Upper lobe of left lung (tissue), 4 donors: ENCODE measurements at regions not wholly inside any gene's neighbourhood (a gene's known extent, or its start where the extent isn't known, plus 50 kb on each side); places are given as distances from the start of the nearest gene placed in this dataset.

Source experiments
- POLR2A ChIP-seq, 4 donors: fragments of 450-650 bp; IDR thresholded peaks; one replicate each; pipeline ENCODE4 v1.5.1; 2016 to 2017; ENCODE audit warnings: antibody characterized with exemption in 4 of 4, mild to moderate bottlenecking in 2 of 4
- POLR2AphosphoS5 ChIP-seq, 2 donors: sonication (generic); formaldehyde crosslinking; IDR thresholded peaks; one replicate each; pipeline ENCODE4 v1.5.1; 2017; ENCODE audit warnings: antibody characterized with exemption in 2 of 2
- TF ChIP-seq, protein P1 (sequence below), 6 experiments: fragments of 450-650 bp in 4 of 6; fragments of 200-600 bp in 2 of 6; sonication (generic) in 2 of 6; IDR thresholded peaks; one replicate each; pipeline ENCODE4 v1.5.1; 2016 to 2019; ENCODE audit warnings: antibody characterized with exemption in 6 of 6

- TF ChIP-seq POLR2A (IDR thresholded peaks at IDR 0.05) (no peak), POLR2AphosphoS5 (IDR thresholded peaks at IDR 0.05) (no peak)
- TF ChIP-seq, protein P1, sequence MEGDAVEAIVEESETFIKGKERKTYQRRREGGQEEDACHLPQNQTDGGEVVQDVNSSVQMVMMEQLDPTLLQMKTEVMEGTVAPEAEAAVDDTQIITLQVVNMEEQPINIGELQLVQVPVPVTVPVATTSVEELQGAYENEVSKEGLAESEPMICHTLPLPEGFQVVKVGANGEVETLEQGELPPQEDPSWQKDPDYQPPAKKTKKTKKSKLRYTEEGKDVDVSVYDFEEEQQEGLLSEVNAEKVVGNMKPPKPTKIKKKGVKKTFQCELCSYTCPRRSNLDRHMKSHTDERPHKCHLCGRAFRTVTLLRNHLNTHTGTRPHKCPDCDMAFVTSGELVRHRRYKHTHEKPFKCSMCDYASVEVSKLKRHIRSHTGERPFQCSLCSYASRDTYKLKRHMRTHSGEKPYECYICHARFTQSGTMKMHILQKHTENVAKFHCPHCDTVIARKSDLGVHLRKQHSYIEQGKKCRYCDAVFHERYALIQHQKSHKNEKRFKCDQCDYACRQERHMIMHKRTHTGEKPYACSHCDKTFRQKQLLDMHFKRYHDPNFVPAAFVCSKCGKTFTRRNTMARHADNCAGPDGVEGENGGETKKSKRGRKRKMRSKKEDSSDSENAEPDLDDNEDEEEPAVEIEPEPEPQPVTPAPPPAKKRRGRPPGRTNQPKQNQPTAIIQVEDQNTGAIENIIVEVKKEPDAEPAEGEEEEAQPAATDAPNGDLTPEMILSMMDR (IDR thresholded peaks at IDR 0.05), result no peak
Observed at GRCh38 chr10:31601136-31601535, 282.1 kb downstream of the ZEB1 start.
